K562 (cell line): ENCODE measurements at regions not wholly inside any gene's neighbourhood (a gene's known extent, or its start where the extent isn't known, plus 50 kb on each side); places are given as distances from the start of the nearest gene placed in this dataset.

ENCODE experiments used
- CEBPZ ChIP-seq: fragments of 150-350 bp; IDR thresholded peaks from 2 replicates; pipeline ENCODE4 v1.6.1; 2014; ENCODE audit warnings: low read depth, mild to moderate bottlenecking, low read length, borderline replicate concordance
- CLOCK ChIP-seq: fragments of 250-450 bp; sonication (Bioruptor Pico); IDR thresholded peaks from 2 replicates; pipeline ENCODE4 v1.4.0; 2020; ENCODE audit warnings: mild to moderate bottlenecking, moderate library complexity, borderline replicate concordance
- COPS2 ChIP-seq: fragments of 450-650 bp; conservative IDR thresholded peaks from 2 replicates; pipeline ENCODE4 v1.6.1; 2016; ENCODE audit warnings: mild to moderate bottlenecking, moderate library complexity
- GTF2E2 ChIP-seq: fragments of 200-800 bp; sonication (Bioruptor generic); IDR thresholded peaks from 2 replicates; pipeline ENCODE4 v1.6.1; 2016; ENCODE audit warnings: missing genetic modification characterization, missing compliant biosample characterization
- MTF1 ChIP-seq: fragments of 250-450 bp; sonication (Bioruptor Pico); IDR thresholded peaks from 2 replicates; pipeline ENCODE4 v1.9.0; 2021; ENCODE audit warnings: moderate library complexity, mild to moderate bottlenecking, inconsistent platforms, borderline replicate concordance
- NCOR1 ChIP-seq: fragments of 450-650 bp; IDR thresholded peaks from 2 replicates; pipeline ENCODE4 v1.6.1; 2016; ENCODE audit warnings: mild to moderate bottlenecking, moderate library complexity
- NONO ChIP-seq, 2 experiments: fragments of 200-400 bp in 1 of 2; fragments of 450-650 bp in 1 of 2; formaldehyde crosslinking in 1 of 2; IDR thresholded peaks; 2 replicates each; pipeline ENCODE4 v1.6.1; 2017; ENCODE audit warnings: low read depth in 2 of 2, mild to moderate bottlenecking in 2 of 2, moderate library complexity in 2 of 2, low read length in 1 of 2
- PURB ChIP-seq: sonication (generic); formaldehyde crosslinking; IDR thresholded peaks from 2 replicates; pipeline ENCODE4 v1.9.0; 2021; ENCODE audit warnings: low read depth, mild to moderate bottlenecking, missing genetic modification reagents
- SMAD3 ChIP-seq: fragments of 450-650 bp; formaldehyde crosslinking; conservative IDR thresholded peaks from 2 replicates; pipeline ENCODE4 v1.4.0; 2020; ENCODE audit warnings: mild to moderate bottlenecking
- ZKSCAN1 ChIP-seq: fragments of 150-350 bp; IDR thresholded peaks from 2 replicates; pipeline ENCODE4 v1.6.1; 2016; ENCODE audit warnings: low read depth, low read length
- ZNF318 ChIP-seq, 2 experiments: fragments of 450-650 bp; IDR thresholded peaks; 2 replicates each; pipeline ENCODE4 v1.6.1; 2016; ENCODE audit warnings: mild to moderate bottlenecking in 2 of 2, borderline replicate concordance in 1 of 2, low read depth in 1 of 2, moderate library complexity in 1 of 2

- TF ChIP-seq CLOCK (CRISPR knock-in tag) (no peak), COPS2 (no peak), CEBPZ (no peak), NONO (IDR thresholded peaks at IDR 0.05; ENCODE audit: low read depth in 2 of 2, low read length in 1 of 2) (0 out of 4 replicates have a peak, but pooled peaks of 1 of the 2 experiments have one; percentile 22), ZKSCAN1 (0 out of 2 replicates have a peak, but pooled peaks have one; percentile 22), MTF1 (CRISPR knock-in tag) (no peak), ZNF318 (IDR thresholded peaks at IDR 0.05; ENCODE audit: borderline replicate concordance in 1 of 2, low read depth in 1 of 2) (0 out of 4 replicates have a peak, but pooled peaks of 1 of the 2 experiments have one; percentile 27), PURB (CRISPR knock-in tag) (no peak), SMAD3 (CRISPR knock-in tag) (no peak), GTF2E2 (tag) (no peak), NCOR1 (no peak; the same call in 1 of the 2 replicates)
These were observed 120.9 kb downstream of the MRM1 start (continued) for GRCh38 chr17:36722121-36722902.
